HG02884 (cell line): ENCODE measurements at regions not wholly inside any gene's neighbourhood (a gene's known extent, or its start where the extent isn't known, plus 50 kb on each side); places are given as distances from the start of the nearest gene placed in this dataset.
A peak's percentile ranks its signal among the peaks of the same experiment; 100 is the strongest.

Experiments used
- ATAC-seq: cut with Tn5 transposase; IDR thresholded peaks from one replicate; pipeline ENCODE4 v1.9.1; 2021; ENCODE audit warnings: mild to moderate bottlenecking, moderate library complexity; ENCODE audit not compliant: unreplicated experiment

- no peak for ATAC-seq
Observed at GRCh38 chr3:69446402-69447072, 60.6 kb upstream of the FRMD4B start.

DNA sequence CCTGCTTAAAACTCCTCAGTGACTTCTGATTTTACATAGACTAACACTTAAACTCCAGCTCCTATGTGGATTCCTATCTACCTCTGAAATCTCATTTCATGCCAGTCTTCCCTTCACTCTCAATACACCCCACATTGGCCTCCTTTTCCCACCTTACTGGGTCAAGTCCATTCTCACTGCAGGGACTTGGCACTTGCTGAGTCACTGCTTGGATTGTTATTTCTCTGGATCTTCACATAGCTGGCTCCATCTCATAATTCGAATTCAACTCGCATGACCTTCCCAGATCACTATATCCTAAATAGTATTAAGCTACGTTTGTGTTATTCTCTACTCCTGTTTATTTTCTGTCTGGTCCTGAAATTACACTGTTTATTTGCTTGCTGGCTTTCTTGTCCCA lies 59.6 kb upstream of the FRMD4B start:
- no peak for ATAC-seq

DNA sequence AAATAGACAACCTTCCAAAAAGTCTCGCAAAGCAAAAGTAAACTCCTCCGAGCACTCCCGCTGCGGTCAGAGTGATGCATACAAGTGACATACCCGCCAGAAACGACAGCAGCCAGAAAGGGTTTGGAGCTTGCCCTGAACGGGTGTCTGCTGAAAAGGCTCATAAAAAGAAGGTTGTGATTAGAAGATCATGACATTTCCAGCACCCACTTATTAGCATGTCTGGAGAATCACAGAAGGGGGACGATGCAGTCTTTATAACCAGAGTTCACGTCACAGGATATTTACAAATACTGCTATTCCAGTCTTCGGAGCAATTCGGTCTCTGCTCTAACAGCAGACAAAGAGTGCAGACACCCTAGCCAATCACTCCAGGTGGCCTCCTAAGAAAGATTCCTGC lies 59.1 kb upstream of the FRMD4B start:
- ATAC-seq: no peak

DNA sequence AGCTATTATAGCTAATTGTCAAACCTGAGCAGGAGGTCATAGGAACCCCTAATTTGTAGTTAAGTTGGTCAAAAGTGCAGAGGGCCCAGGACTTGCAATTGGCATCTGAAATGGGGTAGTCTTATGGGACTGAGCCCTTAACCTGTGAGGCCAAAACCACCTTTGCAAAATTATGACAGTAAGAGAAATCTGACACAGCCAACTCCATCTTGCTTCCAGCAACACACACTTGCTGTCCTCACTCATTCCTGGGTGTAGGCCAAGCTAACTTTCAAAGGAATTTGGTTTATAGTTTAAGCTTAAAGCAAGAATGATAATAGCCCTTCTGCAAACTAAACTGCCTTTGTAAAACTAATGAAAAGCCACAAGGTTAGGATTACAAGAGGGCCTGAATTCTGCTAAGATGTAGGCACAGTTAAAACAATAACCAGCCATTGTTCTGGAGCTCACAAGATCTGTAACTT lies 57.6 kb upstream of the FRMD4B start:
- ATAC-seq: no peak

- ATAC-seq: peak; percentile 67
Observed at GRCh38 chr3:69442771-69443311, 57.0 kb upstream of the FRMD4B start.

DNA sequence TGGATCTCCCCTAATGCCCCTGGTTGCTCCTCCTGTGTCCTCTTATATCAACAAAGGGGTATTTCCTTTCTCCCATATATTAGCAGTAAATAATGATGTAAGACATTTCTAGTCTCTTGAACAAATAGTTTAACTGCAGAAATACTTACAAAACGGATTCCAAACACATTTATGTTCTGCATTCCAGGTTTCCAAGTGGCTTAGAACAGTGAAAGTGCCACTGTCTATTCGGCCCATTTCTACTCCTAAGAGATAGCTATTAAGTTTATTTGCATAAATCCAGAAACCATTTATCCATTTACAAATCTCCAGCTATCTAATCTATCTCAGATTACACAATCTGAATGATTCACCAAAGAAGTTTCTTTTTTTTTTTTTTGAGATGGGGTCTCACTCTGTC lies 55.8 kb upstream of the FRMD4B start:
- no peak for ATAC-seq

- ATAC-seq: no peak
Observed at GRCh38 chr3:69441040-69441439, 55.2 kb upstream of the FRMD4B start.

DNA sequence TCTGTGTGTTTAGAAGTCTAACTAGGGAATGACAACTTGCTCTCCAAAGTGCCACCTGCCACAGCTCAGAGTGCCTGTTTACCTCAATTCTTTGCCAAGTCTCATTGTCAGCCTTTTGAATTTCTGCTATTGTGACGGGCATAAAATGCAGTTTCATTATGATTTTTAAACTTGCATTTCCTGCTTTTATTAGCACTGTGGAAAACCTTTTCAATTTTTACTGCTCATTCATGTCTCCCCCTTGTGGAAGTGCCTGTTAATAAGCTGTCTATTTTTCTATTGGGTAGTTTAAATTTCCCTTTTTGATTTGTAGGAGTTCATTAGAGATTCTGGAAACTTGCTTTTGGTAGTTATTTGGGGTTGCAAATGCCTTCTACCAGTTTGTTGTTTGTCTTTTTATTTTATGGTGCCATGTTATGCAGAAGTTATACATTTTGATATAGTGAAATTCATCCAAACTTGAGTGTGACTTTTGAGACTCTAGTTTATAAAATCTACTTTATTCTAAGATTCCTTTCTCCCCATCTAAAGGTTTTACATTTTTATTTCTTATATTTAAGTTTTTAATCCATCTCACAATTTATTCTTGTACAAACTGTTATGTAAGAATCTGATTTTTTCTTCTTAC lies 53.9 kb upstream of the FRMD4B start:
- ATAC-seq: no peak

DNA sequence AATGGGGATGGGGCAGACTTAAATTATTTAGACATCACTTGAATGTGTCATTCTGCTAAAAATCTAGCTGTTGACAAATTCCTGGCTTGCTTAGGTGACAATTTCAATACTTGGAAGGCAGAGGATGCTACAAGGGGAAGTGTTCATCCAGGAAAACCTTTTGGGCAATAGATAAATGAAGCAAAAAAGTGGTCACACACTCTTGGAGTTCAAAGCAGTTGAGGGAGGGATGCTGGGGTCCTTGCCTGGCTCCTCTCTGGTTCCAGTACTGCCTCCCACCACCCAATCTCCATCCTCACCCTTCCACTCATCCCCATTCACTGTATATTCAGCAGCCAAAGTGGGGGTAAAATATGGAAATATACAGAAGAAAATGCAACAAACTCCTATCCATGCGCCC lies 52.6 kb upstream of the FRMD4B start:
- no peak for ATAC-seq

DNA sequence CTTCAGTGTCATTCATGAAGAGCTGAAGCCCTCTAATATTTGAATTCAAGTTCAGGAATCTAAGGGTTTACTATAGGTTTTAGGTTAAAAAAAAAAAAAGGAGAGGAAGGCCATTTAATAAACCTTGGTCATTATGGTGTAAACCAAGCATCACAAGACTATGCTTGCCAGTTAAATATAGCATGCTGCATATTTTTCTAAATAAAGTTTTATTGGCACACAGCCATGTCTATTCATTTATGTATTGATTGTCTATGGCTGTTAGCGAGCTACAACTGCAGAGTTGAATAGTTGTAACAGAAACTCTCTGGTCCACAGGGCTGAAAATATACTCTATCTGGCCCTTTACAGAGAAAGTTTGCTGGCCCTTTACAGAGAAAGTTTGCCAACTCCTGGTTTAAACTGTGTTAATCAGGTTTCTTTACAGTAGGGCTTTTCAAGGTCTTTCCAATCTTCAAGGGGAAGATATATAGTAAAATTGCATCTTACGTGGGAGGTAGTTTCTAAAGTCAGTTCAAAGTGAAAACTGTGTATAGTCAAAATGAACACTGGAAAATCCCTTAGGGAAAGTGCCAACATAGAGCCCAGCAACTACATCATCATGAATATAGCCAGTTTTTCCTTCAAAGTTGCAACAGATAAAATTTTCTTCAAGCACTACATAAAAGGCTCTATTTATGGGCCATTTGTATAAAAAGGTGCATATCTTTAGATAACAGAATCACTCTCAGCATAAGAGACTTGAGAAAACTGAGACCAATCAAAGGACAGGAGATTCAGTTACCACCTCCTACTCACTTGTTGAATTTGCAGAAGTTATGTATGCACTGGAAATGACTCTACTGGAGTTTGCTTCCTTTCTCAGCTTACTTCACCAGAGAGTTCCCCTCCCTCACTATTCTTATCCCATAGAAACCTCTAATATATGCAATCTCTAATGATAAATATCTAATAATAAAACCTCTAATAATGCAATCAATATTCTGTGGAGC lies 49.7 kb upstream of the FRMD4B start:
- ATAC-seq: peak; percentile 64
